Right forelimb (tissue), 1 donor: ENCODE measurements at regions not wholly inside any gene's neighbourhood (a gene's known extent, or its start where the extent isn't known, plus 50 kb on each side); places are given as distances from the start of the nearest gene placed in this dataset.

ENCODE experiments used
- DNase-seq: peaks from one replicate; pipeline ENCODE4 v3.0.0-alpha.2; 2018

- no peak for DNase-seq
Observed at GRCh38 chr18:42271647-42272414, 316.8 kb downstream of the PIK3C3 start.

GRCh38 chr18:42274488-42275137 is 319.6 kb downstream of the PIK3C3 start:
- no peak for DNase-seq

- DNase-seq = no peak
Observed at GRCh38 chr18:42275138-42275535, 320.1 kb downstream of the PIK3C3 start.

GRCh38 chr18:42275949-42276730 is 321.1 kb downstream of the PIK3C3 start:
- DNase-seq = no peak

- DNase-seq = no peak
Observed at GRCh38 chr18:42281124-42281523, 326.1 kb downstream of the PIK3C3 start.

GRCh38 chr18:42281851-42282250 is 326.8 kb downstream of the PIK3C3 start:
- DNase-seq = no peak

GRCh38 chr18:42287047-42287446 is 332.0 kb downstream of the PIK3C3 start:
- DNase-seq = no peak

- no peak for DNase-seq
Observed at GRCh38 chr18:42288129-42288528, 333.1 kb downstream of the PIK3C3 start.

- DNase-seq = no peak
Observed at GRCh38 chr18:42289526-42289925, 334.5 kb downstream of the PIK3C3 start.

GRCh38 chr18:42290318-42291307 is 335.6 kb downstream of the PIK3C3 start:
- DNase-seq = no peak

GRCh38 chr18:42292654-42293053 is 337.6 kb downstream of the PIK3C3 start:
- DNase-seq = no peak

- DNase-seq = no peak
Observed at GRCh38 chr18:42296192-42296591, 341.2 kb downstream of the PIK3C3 start.

GRCh38 chr18:42296723-42297122 is 341.7 kb downstream of the PIK3C3 start:
- no peak for DNase-seq

- DNase-seq = peak; percentile 80
Observed at GRCh38 chr18:42298759-42299675, 344.0 kb downstream of the PIK3C3 start.

GRCh38 chr18:42305869-42306593 is 351.0 kb downstream of the PIK3C3 start:
- DNase-seq = no peak

GRCh38 chr18:42306594-42306980 is 351.6 kb downstream of the PIK3C3 start:
- no peak for DNase-seq

- no peak for DNase-seq
Observed at GRCh38 chr18:42310956-42311355, 355.9 kb downstream of the PIK3C3 start.

GRCh38 chr18:42326752-42327151 is 371.7 kb downstream of the PIK3C3 start:
- DNase-seq = no peak

GRCh38 chr18:42328931-42329330 is 373.9 kb downstream of the PIK3C3 start:
- DNase-seq = no peak

- no peak for DNase-seq
Observed at GRCh38 chr18:42330296-42330695, 375.3 kb downstream of the PIK3C3 start.

- no peak for DNase-seq
Observed at GRCh38 chr18:42333558-42333957, 378.5 kb downstream of the PIK3C3 start.
